Fibroblast of lung (primary cell): ENCODE measurements at regions not wholly inside any gene's neighbourhood (a gene's known extent, or its start where the extent isn't known, plus 50 kb on each side); places are given as distances from the start of the nearest gene placed in this dataset.

Source experiments
- DNase-seq, 2 donors: peaks; one replicate each; pipeline versions ENCODE4 v3.0.0 to v3.0.0-alpha.2; 2010; ENCODE audit warnings: low read depth in 2 of 2
- H2AFZ ChIP-seq: 2 replicates; pipeline ENCODE4 v1.5.1; 2012; ENCODE audit warnings: low read length, control low read depth, inconsistent platforms
- H3K27ac ChIP-seq: 2 replicates; pipeline ENCODE4 v1.5.1; 2011; ENCODE audit warnings: low read length, control low read depth; ENCODE audit not compliant: insufficient read depth
- H3K27me3 ChIP-seq: 2 replicates; pipeline ENCODE4 v1.5.1; 2011; ENCODE audit warnings: mild to moderate bottlenecking, low read length; ENCODE audit not compliant: control insufficient read depth, insufficient read depth
- H3K36me3 ChIP-seq: 2 replicates; pipeline ENCODE4 v1.5.1; 2011; ENCODE audit warnings: low read length; ENCODE audit not compliant: control insufficient read depth, insufficient read depth
- H3K4me1 ChIP-seq: 2 replicates; pipeline ENCODE4 v1.5.1; 2011; ENCODE audit warnings: low read length; ENCODE audit not compliant: control insufficient read depth, insufficient read depth; ENCODE audit errors: extremely low read depth
- H3K4me2 ChIP-seq: 2 replicates; pipeline ENCODE4 v1.5.1; 2011; ENCODE audit warnings: low read length, control low read depth; ENCODE audit not compliant: insufficient read depth; ENCODE audit errors: extremely low read depth
- H3K4me3 ChIP-seq, 4 experiments: fragments of 200-600 bp in 1 of 4; sonication (generic) in 1 of 4; replicated peaks in 1 of 4; 2 replicates each; pipeline ENCODE4 v1.5.1; 2011 to 2016; ENCODE audit warnings: low read length in 4 of 4, low read depth in 3 of 4, mild to moderate bottlenecking in 3 of 4, control low read depth in 2 of 4, inconsistent platforms in 1 of 4, mixed read lengths in 1 of 4; ENCODE audit not compliant: insufficient read depth in 1 of 4; ENCODE audit errors: control extremely low read depth in 1 of 4
- H3K79me2 ChIP-seq: 2 replicates; pipeline ENCODE4 v1.5.1; 2012; ENCODE audit warnings: mild to moderate bottlenecking, low read length, inconsistent platforms; ENCODE audit not compliant: control insufficient read depth, insufficient read depth
- H3K9ac ChIP-seq: 2 replicates; pipeline ENCODE4 v1.5.1; 2011; ENCODE audit warnings: mild to moderate bottlenecking, low read length, control low read depth; ENCODE audit not compliant: insufficient read depth
- H3K9me3 ChIP-seq: 2 replicates; pipeline ENCODE4 v1.5.1; 2012; ENCODE audit warnings: low read depth, low read length; ENCODE audit not compliant: control insufficient read depth, insufficient read depth
- H4K20me1 ChIP-seq: 2 replicates; pipeline ENCODE4 v1.5.1; 2011; ENCODE audit warnings: low read length; ENCODE audit not compliant: control insufficient read depth, insufficient read depth; ENCODE audit errors: extremely low read depth
- CTCF ChIP-seq, 2 donors: IDR thresholded peaks in 1 of 2; conservative IDR thresholded peaks in 1 of 2; 1 replicate in 1 of 2; 2 replicates in 1 of 2; pipeline ENCODE4 v1.5.1; 2011 to 2012; ENCODE audit warnings: low read length in 2 of 2, control low read depth in 1 of 2, inconsistent platforms in 1 of 2, low read depth in 1 of 2, mild to moderate bottlenecking in 1 of 2
- EZH2 ChIP-seq: IDR thresholded peaks from 2 replicates; pipeline ENCODE4 v1.5.1; 2012; ENCODE audit warnings: low read length, control low read depth, mild to moderate bottlenecking; ENCODE audit errors: missing control alignments

GRCh38 chr6:76892542-76892941 lies 570.7 kb downstream of the HTR1B start:
- H3K27me3 ChIP-seq: no peaks in the 10 kb centered on the region
- no peak for DNase-seq
- H3K4me3 ChIP-seq: no peak overlapping the region
- no peaks in the 10 kb centered on the region for H3K9me3 ChIP-seq
- H2AFZ ChIP-seq: no peak overlapping the region
- no peak overlapping the region for H3K27ac ChIP-seq
- no peak overlapping the region for H3K4me2 ChIP-seq
- no peak overlapping the region for H3K9ac ChIP-seq
- no peak for TF ChIP-seq EZH2
- TF ChIP-seq CTCF (conservative IDR thresholded peaks at IDR 0.05 in 1 of 2, IDR thresholded peaks at IDR 0.05 in 1 of 2; ENCODE audit: low read depth in 1 of 2, low read length in 2 of 2): no peak
- no peaks in the 10 kb centered on the region for H3K36me3 ChIP-seq
- no peaks in the 10 kb centered on the region for H3K4me1 ChIP-seq
- no peaks in the 10 kb centered on the region for H3K79me2 ChIP-seq
- H4K20me1 ChIP-seq: no peaks in the 10 kb centered on the region

- Histone ChIP-seq H3K27ac (no peak overlapping the region), H3K4me1 (no peaks in the 10 kb centered on the region), H2AFZ (no peak overlapping the region), H4K20me1 (no peaks in the 10 kb centered on the region), H3K9ac (no peak overlapping the region), H3K79me2 (no peaks in the 10 kb centered on the region), H3K4me2 (no peak overlapping the region), H3K4me3 (no peak overlapping the region), H3K9me3 (no peaks in the 10 kb centered on the region), H3K27me3 (no peaks in the 10 kb centered on the region), H3K36me3 (no peaks in the 10 kb centered on the region)
- no peak for TF ChIP-seq CTCF (conservative IDR thresholded peaks at IDR 0.05 in 1 of 2, IDR thresholded peaks at IDR 0.05 in 1 of 2; ENCODE audit: low read depth in 1 of 2, low read length in 2 of 2)
- TF ChIP-seq EZH2: no peak
- no peak for DNase-seq
These were observed 574.9 kb downstream of the HTR1B start for GRCh38 chr6:76888351-76888750.

GRCh38 chr6:76886900-76887299 lies 576.4 kb downstream of the HTR1B start:
- Histone ChIP-seq H3K27ac (no peak overlapping the region), H4K20me1 (no peaks in the 10 kb centered on the region), H3K4me2 (no peak overlapping the region), H3K9me3 (no peaks in the 10 kb centered on the region), H3K9ac (no peak overlapping the region), H2AFZ (no peak overlapping the region), H3K27me3 (no peaks in the 10 kb centered on the region), H3K4me1 (no peaks in the 10 kb centered on the region), H3K36me3 (no peaks in the 10 kb centered on the region), H3K79me2 (no peaks in the 10 kb centered on the region), H3K4me3 (no peak overlapping the region)
- no peak for DNase-seq
- no peak for TF ChIP-seq CTCF (conservative IDR thresholded peaks at IDR 0.05 in 1 of 2, IDR thresholded peaks at IDR 0.05 in 1 of 2; ENCODE audit: low read depth in 1 of 2, low read length in 2 of 2)
- TF ChIP-seq EZH2: no peak
